Prostate gland (tissue), 2 donors: ENCODE measurements at regions not wholly inside any gene's neighbourhood (a gene's known extent, or its start where the extent isn't known, plus 50 kb on each side); places are given as distances from the start of the nearest gene placed in this dataset.

Experiments
- DNase-seq: peaks from one replicate; pipeline ENCODE4 v3.0.0-alpha.2; 2019; ENCODE audit warnings: low spot score
- H3K27ac ChIP-seq, 2 donors: fragments of 200-600 bp; sonication (generic); 2 replicates each; pipeline ENCODE4 v1.5.1; 2017 to 2019
- H3K27me3 ChIP-seq: fragments of 200-600 bp; sonication (generic); replicated peaks from 2 replicates; pipeline ENCODE4 v1.5.1; 2019; ENCODE audit not compliant: insufficient read depth
- H3K36me3 ChIP-seq, 2 donors: fragments of 200-600 bp; sonication (generic); 1 replicate in 1 of 2; 2 replicates in 1 of 2; pipeline versions ENCODE4 v1.5.1 to v1.8.1; 2017 to 2019
- H3K4me1 ChIP-seq: fragments of 200-600 bp; sonication (generic); replicated peaks from 2 replicates; pipeline ENCODE4 v1.5.1; 2019
- H3K4me3 ChIP-seq, 2 donors: fragments of 200-600 bp; sonication (generic); 2 replicates each; pipeline ENCODE4 v1.5.1; 2017 to 2019
- H3K9me3 ChIP-seq: fragments of 200-600 bp; sonication (generic); 2 replicates; pipeline ENCODE4 v1.5.1; 2017
- POLR2A ChIP-seq: fragments of 450-650 bp; IDR thresholded peaks from one replicate; pipeline ENCODE4 v1.6.1; 2016; ENCODE audit warnings: antibody characterized with exemption, mild to moderate bottlenecking
- POLR2AphosphoS5 ChIP-seq: sonication (generic); formaldehyde crosslinking; IDR thresholded peaks from one replicate; pipeline ENCODE4 v1.6.1; 2017; ENCODE audit warnings: antibody characterized with exemption
- WGBS: methylation state at CpG from one replicate; pipeline ENCODE4 v1.1.5; 2018; 5-methylcytosine and 5-hydroxymethylcytosine counted together
- intact Hi-C: fragments of 100-400 bp; cut with DNase I; formaldehyde crosslinking; loops from one replicate; pipeline ENCODE4 v1.14.2; 2022
- TF ChIP-seq, protein P1 (sequence below), 4 experiments: fragments of 200-600 bp in 2 of 4; fragments of 450-650 bp in 2 of 4; sonication (generic) in 2 of 4; IDR thresholded peaks; 1 replicate in 3 of 4; 2 replicates in 1 of 4; pipeline ENCODE4 v1.5.1; 2016 to 2019; ENCODE audit warnings: antibody characterized with exemption in 4 of 4, mild to moderate bottlenecking in 2 of 4, moderate library complexity in 2 of 4

DNA sequence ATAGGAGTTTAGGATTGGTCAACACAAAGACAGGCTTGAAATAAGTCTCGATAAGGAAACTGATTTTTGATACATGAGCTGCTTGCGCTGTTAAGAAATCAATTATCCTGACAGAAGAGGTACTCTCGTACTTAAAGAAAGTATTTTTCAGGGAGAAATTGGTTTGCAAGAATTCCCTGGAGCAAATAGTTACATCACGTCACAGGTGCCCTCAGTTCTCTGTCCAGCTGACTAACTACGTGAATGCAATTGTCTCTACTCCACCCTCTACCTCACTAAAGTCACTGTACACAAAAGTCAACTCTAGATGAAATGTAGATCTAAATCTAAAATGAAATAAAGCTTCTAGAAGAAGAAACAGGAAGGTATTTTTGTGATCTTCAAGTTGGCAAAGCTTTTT, 130.6 kb upstream of the KCNJ16 start:
- no peak for TF ChIP-seq POLR2A
- no peak for TF ChIP-seq POLR2AphosphoS5
- TF ChIP-seq, protein P1, sequence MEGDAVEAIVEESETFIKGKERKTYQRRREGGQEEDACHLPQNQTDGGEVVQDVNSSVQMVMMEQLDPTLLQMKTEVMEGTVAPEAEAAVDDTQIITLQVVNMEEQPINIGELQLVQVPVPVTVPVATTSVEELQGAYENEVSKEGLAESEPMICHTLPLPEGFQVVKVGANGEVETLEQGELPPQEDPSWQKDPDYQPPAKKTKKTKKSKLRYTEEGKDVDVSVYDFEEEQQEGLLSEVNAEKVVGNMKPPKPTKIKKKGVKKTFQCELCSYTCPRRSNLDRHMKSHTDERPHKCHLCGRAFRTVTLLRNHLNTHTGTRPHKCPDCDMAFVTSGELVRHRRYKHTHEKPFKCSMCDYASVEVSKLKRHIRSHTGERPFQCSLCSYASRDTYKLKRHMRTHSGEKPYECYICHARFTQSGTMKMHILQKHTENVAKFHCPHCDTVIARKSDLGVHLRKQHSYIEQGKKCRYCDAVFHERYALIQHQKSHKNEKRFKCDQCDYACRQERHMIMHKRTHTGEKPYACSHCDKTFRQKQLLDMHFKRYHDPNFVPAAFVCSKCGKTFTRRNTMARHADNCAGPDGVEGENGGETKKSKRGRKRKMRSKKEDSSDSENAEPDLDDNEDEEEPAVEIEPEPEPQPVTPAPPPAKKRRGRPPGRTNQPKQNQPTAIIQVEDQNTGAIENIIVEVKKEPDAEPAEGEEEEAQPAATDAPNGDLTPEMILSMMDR (IDR thresholded peaks at IDR 0.05) = no peak
- H3K9me3 ChIP-seq = no peaks in the 10 kb centered on the region

DNA sequence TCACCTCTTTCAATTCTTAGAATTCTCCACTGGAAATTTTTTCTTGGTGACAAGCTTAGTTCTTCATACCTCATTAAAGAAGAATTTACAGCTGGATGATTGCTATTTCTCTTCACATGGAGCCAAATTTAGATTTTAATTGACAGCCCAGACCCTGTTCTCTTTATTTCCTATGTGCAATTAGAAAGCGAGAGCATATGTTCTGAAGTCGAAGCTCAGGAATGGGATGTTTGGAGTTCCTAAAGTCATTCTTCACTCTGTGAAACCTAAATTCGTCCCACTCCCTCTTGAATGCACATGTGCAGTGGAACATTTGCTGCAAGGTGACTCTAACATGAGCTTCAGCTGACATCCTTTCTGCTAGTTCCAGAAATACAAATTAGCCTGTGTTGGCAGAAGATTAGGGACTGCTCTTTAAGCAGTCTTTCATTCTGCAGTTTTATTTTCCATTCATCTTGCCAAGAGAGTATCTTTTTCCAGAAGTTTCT, 129.3 kb upstream of the KCNJ16 start:
- Histone ChIP-seq H3K9me3 (no peaks in the 10 kb centered on the region), H3K4me3 (no peak overlapping the region), H3K27me3 (no peaks in the 10 kb centered on the region), H3K36me3 (no peaks in the 10 kb centered on the region), H3K27ac (no peak overlapping the region), H3K4me1 (no peaks in the 10 kb centered on the region)
- WGBS = 70% methylated on average over 3 of the region's 3 CpGs
- TF ChIP-seq, protein P1 (IDR thresholded peaks at IDR 0.05) = no peak
- no peak for TF ChIP-seq POLR2AphosphoS5
- no peak for TF ChIP-seq POLR2A
- intact Hi-C loops = no loop called here
- no peak for DNase-seq

More for the DNA sequence above, 130.6 kb upstream of the KCNJ16 start:
- intact Hi-C loops = no loop called here
- 76% methylated on average over 5 of the region's 5 CpGs for WGBS
- Histone ChIP-seq H3K27ac (no peak overlapping the region), H3K27me3 (no peaks in the 10 kb centered on the region), H3K36me3 (no peaks in the 10 kb centered on the region), H3K4me3 (no peak overlapping the region), H3K4me1 (no peaks in the 10 kb centered on the region)
- no peak for DNase-seq

DNA sequence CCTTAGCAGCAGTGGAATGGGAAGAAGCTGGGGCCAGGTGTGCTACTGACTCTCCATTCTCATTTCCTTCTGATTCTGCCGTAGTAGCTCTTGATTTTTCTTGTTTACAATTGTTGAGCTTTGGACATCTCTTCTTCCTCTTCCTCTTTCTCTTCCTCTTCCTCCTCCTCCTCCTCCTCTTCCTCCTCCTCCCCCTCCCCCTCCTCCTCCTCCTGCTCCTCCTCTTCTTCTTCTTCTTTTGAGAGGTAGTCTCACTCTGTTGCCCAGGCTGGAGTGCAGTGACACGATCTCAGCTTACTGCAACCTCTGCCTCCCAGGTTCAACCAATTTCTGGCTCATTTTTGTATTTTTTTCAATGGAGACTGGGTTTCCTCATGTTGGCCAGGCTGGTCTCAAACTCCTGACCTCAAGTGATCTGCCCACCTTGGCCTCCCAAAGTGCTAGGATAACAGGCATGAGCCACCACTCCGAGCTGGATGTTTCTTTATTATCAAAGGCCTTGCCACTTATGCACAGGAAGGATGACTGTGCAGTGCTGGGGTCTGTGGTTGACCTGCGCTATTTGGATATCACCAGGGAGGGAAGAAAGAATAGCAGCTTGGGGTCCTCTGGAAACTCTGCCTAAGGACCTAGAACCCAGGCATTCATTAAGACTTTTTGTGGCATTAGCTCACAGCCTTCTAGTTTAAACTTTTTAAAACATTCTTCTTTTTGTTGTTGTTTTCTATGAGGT, 127.8 kb upstream of the KCNJ16 start:
- no peak for DNase-seq
- no peaks in the 10 kb centered on the region for H3K4me1 ChIP-seq
- WGBS = 89% methylated on average over 4 of the region's 4 CpGs
- intact Hi-C loops = no loop called here
- H3K9me3 ChIP-seq = no peaks in the 10 kb centered on the region
- TF ChIP-seq, protein P1 (IDR thresholded peaks at IDR 0.05) = no peak
- TF ChIP-seq POLR2A (no peak), POLR2AphosphoS5 (no peak)
- H3K27ac ChIP-seq = no peak overlapping the region
- no peak overlapping the region for H3K4me3 ChIP-seq
- H3K36me3 ChIP-seq = no peaks in the 10 kb centered on the region
- H3K27me3 ChIP-seq = no peaks in the 10 kb centered on the region

DNA sequence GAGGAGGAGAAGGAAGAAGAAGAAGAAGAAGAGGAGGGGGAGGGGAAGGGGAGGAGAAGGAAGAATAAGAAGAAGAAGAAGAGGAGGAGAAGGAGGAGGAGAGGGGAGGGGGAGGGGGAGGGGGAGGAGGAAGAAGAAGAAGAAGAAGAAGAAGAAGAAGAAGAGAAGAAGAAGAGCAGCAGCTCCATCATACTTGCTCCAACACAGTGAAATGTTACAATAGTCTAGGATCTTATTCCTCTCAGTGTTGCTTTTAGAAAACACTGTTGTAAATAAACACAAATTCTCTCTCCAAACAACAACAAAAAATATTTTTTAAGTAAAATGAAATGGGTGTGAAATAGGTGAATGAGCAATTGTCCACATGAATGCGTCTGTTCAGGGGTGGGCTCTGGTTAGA, 126.6 kb upstream of the KCNJ16 start:
- Histone ChIP-seq H3K36me3 (no peaks in the 10 kb centered on the region), H3K4me1 (no peaks in the 10 kb centered on the region), H3K27me3 (no peaks in the 10 kb centered on the region), H3K9me3 (no peaks in the 10 kb centered on the region), H3K27ac (no peak overlapping the region), H3K4me3 (no peak overlapping the region)
- 93% methylated on average over 1 of the region's 1 CpG for WGBS
- TF ChIP-seq POLR2AphosphoS5 (no peak), POLR2A (no peak)
- TF ChIP-seq, protein P1 (IDR thresholded peaks at IDR 0.05) = no peak
- intact Hi-C loops = no loop called here
- DNase-seq = no peak

DNA sequence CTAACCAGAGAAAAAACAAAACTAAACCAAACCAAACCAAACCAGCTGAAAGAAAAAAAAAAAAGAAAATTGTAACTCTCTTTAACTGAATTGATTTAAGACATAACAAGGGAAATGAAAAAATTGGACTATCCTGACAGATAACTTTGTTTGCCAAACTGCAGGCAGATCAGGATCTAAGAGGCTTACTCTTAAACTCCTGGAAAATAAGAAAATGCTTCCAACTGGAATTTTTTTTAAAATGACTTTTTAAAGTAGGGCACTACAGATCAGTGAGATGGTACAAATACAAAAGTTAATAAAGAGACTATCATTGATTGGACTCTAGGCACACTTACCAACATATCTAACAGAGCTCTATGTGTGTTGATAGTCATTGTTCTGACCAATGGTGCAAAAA, 125.5 kb upstream of the KCNJ16 start:
- H3K4me1 ChIP-seq = no peaks in the 10 kb centered on the region
- no peaks in the 10 kb centered on the region for H3K9me3 ChIP-seq
- H3K27me3 ChIP-seq = no peaks in the 10 kb centered on the region
- no peaks in the 10 kb centered on the region for H3K36me3 ChIP-seq
- H3K27ac ChIP-seq = no peak overlapping the region
- H3K4me3 ChIP-seq = no peak overlapping the region
- DNase-seq = no peak
- TF ChIP-seq, protein P1 (IDR thresholded peaks at IDR 0.05) = no peak
- TF ChIP-seq POLR2A = no peak
- no peak for TF ChIP-seq POLR2AphosphoS5
- intact Hi-C loops = no loop called here
